Activated naive CD8-positive, alpha-beta T cell treated with anti-CD3 and anti-CD28 coated beads, Interleukin-2, amount 50 U/mL, for 24 hours (primary cell): ENCODE measurements at regions not wholly inside any gene's neighbourhood (a gene's known extent, or its start where the extent isn't known, plus 50 kb on each side); places are given as distances from the start of the nearest gene placed in this dataset.

Source experiments
- ATAC-seq: fragments of 150-1000 bp; cut with Tn5 transposase; one replicate; pipeline ENCODE4 v1.10.0; 2021
- DNase-seq: peaks from one replicate; pipeline ENCODE4 v3.0.0; 2021
- H3K27ac Mint-ChIP-seq: one replicate; pipeline ENCODE4 v1.8.0; 2021; ENCODE audit warnings: mild to moderate bottlenecking, mixed read lengths
- H3K27me3 Mint-ChIP-seq: one replicate; pipeline ENCODE4 v1.8.0; 2021; ENCODE audit warnings: mixed read lengths
- H3K36me3 Mint-ChIP-seq: one replicate; pipeline ENCODE4 v1.8.0; 2021; ENCODE audit warnings: low read depth, mixed read lengths
- H3K4me1 Mint-ChIP-seq: one replicate; pipeline ENCODE4 v1.8.0; 2021; ENCODE audit warnings: mixed read lengths
- H3K4me3 Mint-ChIP-seq: one replicate; pipeline ENCODE4 v1.8.0; 2021; ENCODE audit warnings: mild to moderate bottlenecking, moderate library complexity, mixed read lengths
- H3K9me3 Mint-ChIP-seq: one replicate; pipeline ENCODE4 v1.8.0; 2021; ENCODE audit warnings: mixed read lengths

DNA sequence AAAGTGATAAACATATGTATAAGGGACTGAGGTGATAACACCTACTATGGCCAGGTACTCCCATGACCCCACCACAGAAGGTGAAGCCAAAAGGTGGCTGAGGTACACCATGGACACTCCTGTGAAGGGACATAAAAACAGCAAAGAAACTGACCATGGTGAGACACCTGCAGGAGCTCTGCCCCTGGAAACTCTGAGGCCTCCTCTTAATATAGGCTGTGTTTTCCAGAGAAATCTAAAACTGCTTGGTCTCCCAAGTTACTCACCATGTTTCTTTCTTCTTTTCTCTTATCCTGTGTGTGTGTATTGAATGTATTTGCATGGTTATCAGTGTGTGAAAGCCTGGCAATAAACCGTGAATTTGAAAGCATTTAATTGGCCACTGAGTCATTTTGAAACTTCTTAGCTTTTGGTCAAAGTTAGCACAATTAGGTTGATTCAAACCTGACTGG lies 739.3 kb upstream of the GCFC2 start:
- Mint-ChIP-seq H3K4me3 (no peak overlapping the region), H3K4me1 (no peaks in the 10 kb centered on the region), H3K36me3 (no peaks in the 10 kb centered on the region), H3K9me3 (peaks cover 6% of the 10 kb centered on the region), H3K27me3 (no peaks in the 10 kb centered on the region), H3K27ac (no peak overlapping the region)
- no peak for ATAC-seq
- DNase-seq, result no peak

DNA sequence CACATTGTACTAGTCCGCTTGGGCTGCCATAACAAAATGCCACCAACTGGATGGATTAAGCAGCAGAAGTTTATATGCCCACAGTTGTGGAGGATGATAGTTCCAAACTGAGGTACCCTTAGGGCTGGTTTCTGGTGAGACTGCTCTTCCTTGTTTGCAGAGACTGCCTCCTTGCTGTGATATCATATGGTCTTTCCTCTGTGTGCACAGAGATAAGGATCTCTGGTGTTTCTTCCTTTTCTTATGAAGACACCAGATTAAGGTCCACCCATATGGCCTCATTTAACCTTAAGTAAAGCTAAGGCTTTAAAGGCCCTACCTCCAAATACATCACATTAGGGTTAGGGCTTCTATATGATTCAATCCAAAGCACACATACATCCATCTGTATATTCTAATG lies 738.2 kb upstream of the GCFC2 start:
- Mint-ChIP-seq H3K27ac (no peak overlapping the region), H3K4me3 (no peak overlapping the region), H3K4me1 (no peaks in the 10 kb centered on the region), H3K9me3 (peaks cover 11% of the 10 kb centered on the region), H3K36me3 (no peaks in the 10 kb centered on the region), H3K27me3 (no peaks in the 10 kb centered on the region)
- no peak for ATAC-seq
- DNase-seq, result no peak

DNA sequence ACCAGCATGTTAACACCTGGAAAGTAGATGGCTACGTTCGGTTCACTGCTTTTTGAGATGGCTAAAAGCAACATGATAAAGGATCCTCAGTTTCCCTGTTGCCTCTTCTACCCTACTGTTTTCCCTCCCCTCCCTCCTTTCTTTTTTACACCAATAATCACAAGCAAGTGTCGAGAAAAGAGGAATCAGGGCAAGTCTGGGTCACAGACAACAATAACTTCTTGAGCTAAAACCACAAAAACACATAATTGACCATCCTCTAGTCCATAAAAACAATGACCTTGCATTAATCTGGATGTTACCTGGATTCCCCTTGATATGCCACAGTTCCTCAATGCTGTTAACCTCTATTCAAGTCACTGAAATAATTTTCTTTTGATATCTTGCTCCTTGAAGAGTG lies 736.6 kb upstream of the GCFC2 start:
- DNase-seq (no peak), ATAC-seq (no peak)
- no peaks in the 10 kb centered on the region for H3K27me3 Mint-ChIP-seq
- H3K4me1 Mint-ChIP-seq, result no peaks in the 10 kb centered on the region
- no peaks in the 10 kb centered on the region for H3K36me3 Mint-ChIP-seq
- H3K4me3 Mint-ChIP-seq, result no peak overlapping the region
- no peak overlapping the region for H3K27ac Mint-ChIP-seq
- peaks cover 15% of the 10 kb centered on the region for H3K9me3 Mint-ChIP-seq

DNA sequence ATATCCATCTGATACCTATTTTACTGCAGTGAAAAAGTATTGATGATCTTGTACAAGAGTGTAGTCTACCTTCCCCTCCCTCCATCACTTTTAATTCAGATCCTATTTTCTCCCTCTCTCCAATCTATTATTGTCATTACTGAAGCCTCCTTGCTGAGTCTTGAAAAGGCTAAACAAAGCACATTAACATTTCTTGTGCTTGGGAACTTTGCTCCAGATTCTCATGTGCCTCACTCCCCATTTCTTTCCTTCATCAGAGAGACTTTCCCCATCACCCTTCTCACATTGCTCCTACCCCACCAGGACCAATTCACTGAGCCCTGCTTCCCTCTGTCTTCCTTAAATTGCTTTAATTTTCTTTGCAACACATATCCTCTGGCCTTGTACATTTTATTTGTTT lies 736.2 kb upstream of the GCFC2 start:
- no peak for DNase-seq
- Mint-ChIP-seq H3K27me3 (no peaks in the 10 kb centered on the region), H3K9me3 (peaks cover 15% of the 10 kb centered on the region), H3K4me3 (no peak overlapping the region), H3K4me1 (no peaks in the 10 kb centered on the region), H3K36me3 (no peaks in the 10 kb centered on the region), H3K27ac (no peak overlapping the region)
- ATAC-seq, result no peak

DNA sequence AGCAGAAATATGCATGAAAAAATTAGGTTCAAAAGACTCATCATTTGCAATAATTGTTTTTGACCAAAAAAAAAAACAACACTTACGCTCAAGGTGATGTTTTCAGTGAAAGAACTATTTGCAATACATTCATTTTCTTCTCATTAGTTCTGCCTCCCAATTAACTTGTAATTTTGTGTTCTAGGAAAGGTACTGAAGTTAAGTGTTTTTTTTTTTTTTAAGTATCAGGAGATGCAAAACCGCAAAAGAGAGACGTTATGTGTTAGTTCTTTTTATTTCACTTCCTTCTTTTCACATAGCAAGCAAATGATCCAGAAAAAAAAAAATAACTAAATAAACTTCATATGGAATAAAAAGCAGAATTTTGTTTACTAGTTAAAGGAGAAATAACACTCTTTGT lies 735.2 kb upstream of the GCFC2 start:
- ATAC-seq (no peak), DNase-seq (no peak)
- Mint-ChIP-seq H3K9me3 (peaks cover 15% of the 10 kb centered on the region), H3K4me1 (no peaks in the 10 kb centered on the region), H3K27me3 (no peaks in the 10 kb centered on the region), H3K4me3 (no peak overlapping the region), H3K36me3 (no peaks in the 10 kb centered on the region), H3K27ac (no peak overlapping the region)

DNA sequence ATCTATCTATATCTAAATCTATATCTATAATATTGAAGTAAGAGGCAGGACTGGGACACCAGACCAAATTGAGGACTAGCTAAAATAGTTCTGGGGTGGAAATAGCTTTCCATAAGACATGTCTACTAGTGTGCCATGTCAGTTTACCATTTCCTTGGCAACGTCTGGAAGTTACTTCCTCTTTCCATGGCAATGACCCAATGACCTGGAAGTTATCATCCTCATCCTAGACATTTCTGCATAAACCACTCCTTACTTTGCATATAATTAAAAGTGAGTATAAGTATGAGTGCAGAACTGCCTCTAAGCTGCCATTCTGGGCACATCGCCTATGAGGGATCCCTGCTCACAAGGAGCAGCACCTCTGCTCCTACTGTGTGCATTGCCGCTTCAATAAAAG lies 734.0 kb upstream of the GCFC2 start:
- H3K27ac Mint-ChIP-seq, result no peak overlapping the region
- ATAC-seq (no peak), DNase-seq (no peak)
- H3K4me3 Mint-ChIP-seq, result no peak overlapping the region
- no peaks in the 10 kb centered on the region for H3K4me1 Mint-ChIP-seq
- no peaks in the 10 kb centered on the region for H3K27me3 Mint-ChIP-seq
- H3K36me3 Mint-ChIP-seq, result no peaks in the 10 kb centered on the region
- H3K9me3 Mint-ChIP-seq, result peaks cover 15% of the 10 kb centered on the region

DNA sequence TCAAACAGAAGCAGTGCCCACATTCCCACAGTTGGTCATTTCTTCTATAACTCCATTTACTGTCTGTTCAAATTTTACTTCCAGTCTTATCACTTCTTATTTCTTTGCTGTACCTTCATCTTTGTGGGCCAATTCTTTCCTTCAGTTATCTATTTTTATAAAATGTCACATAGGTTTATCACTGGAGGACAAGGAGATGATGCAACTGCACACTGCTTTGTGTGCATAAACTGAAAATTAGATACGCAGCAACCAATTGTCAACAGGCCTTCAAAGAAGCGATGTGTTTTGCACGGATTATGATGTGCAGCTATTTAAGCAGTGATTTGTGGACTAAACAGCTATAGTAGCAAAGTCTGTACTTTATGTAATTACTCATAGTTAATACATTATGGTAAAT lies 726.8 kb upstream of the GCFC2 start:
- no peaks in the 10 kb centered on the region for H3K36me3 Mint-ChIP-seq
- H3K4me3 Mint-ChIP-seq, result no peak overlapping the region
- ATAC-seq (no peak), DNase-seq (no peak)
- H3K27me3 Mint-ChIP-seq, result no peaks in the 10 kb centered on the region
- H3K9me3 Mint-ChIP-seq, result no peaks in the 10 kb centered on the region
- no peak overlapping the region for H3K27ac Mint-ChIP-seq
- no peaks in the 10 kb centered on the region for H3K4me1 Mint-ChIP-seq

DNA sequence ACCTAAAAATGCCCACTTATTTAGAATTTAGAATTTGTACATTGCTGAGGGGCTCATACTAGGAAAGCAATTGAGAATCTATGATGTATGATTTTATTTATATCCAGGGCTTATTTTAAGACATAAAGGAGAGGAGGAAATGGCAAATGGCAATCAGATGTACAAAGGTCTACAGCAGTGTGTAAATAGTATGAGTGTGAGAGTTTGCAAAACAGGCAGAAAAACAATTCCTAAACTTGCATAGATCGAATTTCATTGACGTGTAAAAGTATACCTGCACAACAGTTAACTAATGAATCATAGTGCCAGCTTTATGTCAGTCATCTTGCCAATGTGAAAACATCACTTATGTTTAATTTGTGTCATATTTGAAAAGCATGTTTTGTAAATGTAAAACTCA lies 718.7 kb upstream of the GCFC2 start:
- H3K4me1 Mint-ChIP-seq, result no peaks in the 10 kb centered on the region
- H3K4me3 Mint-ChIP-seq, result no peak overlapping the region
- DNase-seq, result no peak
- no peaks in the 10 kb centered on the region for H3K27me3 Mint-ChIP-seq
- H3K9me3 Mint-ChIP-seq, result peaks cover 14% of the 10 kb centered on the region
- no peak overlapping the region for H3K27ac Mint-ChIP-seq
- no peak for ATAC-seq
- no peaks in the 10 kb centered on the region for H3K36me3 Mint-ChIP-seq

DNA sequence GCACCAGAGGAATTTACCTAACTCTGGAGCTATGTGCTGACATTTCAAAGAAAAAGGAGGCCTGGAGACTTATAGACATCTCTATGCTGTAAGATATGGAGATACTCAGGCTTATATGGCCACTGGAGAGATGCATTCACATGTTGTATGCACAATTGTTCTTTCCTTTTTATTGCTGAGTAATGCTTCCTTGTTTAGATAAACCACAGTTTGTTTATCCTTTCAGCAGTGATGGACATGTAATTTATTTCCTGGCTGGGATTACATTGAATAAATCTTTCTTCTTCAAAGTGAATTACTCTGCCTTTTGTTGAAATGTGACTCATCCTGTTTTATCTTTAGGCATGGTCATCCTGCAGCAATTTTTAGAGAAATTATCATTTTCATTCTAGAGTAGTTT lies 716.7 kb upstream of the GCFC2 start:
- H3K4me1 Mint-ChIP-seq, result no peaks in the 10 kb centered on the region
- H3K4me3 Mint-ChIP-seq, result no peak overlapping the region
- no peak for DNase-seq
- H3K27ac Mint-ChIP-seq, result no peak overlapping the region
- H3K9me3 Mint-ChIP-seq, result peaks cover 14% of the 10 kb centered on the region
- no peaks in the 10 kb centered on the region for H3K27me3 Mint-ChIP-seq
- ATAC-seq, result no peak
- H3K36me3 Mint-ChIP-seq, result no peaks in the 10 kb centered on the region

DNA sequence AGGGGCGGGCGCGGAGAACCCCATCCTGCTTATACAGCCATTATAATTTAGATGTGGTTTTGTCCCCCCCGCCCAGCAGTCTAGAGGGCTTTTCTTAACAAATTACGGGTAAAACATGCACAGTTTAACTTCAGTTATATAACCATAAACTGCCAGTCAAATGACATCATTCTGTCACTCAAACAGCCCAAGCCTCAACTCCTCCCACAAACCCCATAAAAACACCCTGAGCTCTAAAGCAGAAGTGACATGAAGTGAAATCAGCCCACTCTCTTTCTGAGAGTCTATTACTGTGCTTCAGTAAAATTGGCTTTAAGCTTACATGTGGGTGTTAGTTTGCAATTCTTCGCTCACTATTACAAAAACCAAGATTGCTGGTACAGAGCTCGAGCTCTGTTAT lies 705.1 kb upstream of the GCFC2 start:
- Mint-ChIP-seq H3K27ac (no peak overlapping the region), H3K4me3 (no peak overlapping the region), H3K4me1 (no peaks in the 10 kb centered on the region), H3K27me3 (no peaks in the 10 kb centered on the region), H3K36me3 (no peaks in the 10 kb centered on the region), H3K9me3 (peaks cover 4% of the 10 kb centered on the region)
- DNase-seq (no peak), ATAC-seq (no peak)

DNA sequence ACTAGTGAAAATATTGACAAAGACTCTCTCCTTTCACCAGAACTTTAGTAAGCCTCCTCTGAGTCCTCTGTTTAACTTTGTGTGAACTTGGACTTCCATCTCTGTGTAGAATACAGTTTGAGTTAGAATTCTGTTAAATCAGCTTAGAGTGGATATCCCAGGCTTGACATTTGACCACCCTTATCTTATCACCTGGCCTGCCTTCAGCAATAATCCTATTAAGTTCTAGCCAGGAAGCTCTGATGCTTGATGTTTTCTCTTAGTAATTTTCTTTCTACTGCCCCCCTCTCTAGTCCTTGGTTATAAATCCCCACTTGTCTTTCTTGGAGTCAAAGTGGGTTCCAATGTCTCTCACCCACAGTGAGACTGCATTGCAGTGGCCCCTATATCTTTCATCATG lies 702.7 kb upstream of the GCFC2 start:
- Mint-ChIP-seq H3K4me1 (no peaks in the 10 kb centered on the region), H3K9me3 (peaks cover 4% of the 10 kb centered on the region), H3K27me3 (no peaks in the 10 kb centered on the region), H3K4me3 (no peak overlapping the region), H3K27ac (no peak overlapping the region), H3K36me3 (no peaks in the 10 kb centered on the region)
- no peak for DNase-seq
- ATAC-seq, result no peak

DNA sequence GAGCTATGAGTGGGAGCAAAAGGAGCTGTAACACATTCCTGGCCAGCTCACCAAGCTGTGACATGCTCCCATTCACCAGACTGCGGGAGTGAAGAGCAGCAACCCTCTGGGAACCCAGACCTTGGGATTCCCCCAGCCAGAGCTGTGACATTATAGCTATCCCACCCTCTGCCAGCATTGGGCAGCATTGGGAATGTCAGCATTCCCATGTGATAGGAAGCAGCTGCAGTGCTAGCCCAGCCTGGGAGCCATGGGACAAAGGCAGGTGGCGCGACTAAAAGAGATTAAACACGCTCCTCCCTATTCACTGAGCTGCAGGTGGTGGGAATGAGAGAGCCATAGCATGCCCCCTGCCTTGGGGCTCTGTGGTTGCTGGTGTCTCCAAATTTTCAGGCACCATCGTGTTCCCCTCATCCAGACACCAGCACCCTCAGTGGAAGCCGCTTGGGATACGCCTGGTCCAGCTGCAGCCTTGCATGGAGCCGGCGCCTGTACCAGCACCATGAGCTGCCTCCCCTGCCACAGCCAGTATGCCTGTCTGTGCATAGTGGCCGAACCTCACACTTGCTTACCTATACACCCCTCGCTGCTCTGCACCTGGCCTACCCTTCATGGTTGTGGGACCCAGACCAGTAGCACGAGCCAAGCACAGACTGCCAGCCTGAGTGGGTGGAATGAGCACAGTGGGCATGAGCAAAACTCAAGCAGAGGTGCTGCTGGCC lies 695.6 kb upstream of the GCFC2 start:
- H3K27me3 Mint-ChIP-seq, result no peaks in the 10 kb centered on the region
- no peaks in the 10 kb centered on the region for H3K4me1 Mint-ChIP-seq
- H3K27ac Mint-ChIP-seq, result no peak overlapping the region
- no peak for DNase-seq
- H3K9me3 Mint-ChIP-seq, result peaks cover 6% of the 10 kb centered on the region
- no peak for ATAC-seq
- H3K4me3 Mint-ChIP-seq, result no peak overlapping the region
- H3K36me3 Mint-ChIP-seq, result no peaks in the 10 kb centered on the region

DNA sequence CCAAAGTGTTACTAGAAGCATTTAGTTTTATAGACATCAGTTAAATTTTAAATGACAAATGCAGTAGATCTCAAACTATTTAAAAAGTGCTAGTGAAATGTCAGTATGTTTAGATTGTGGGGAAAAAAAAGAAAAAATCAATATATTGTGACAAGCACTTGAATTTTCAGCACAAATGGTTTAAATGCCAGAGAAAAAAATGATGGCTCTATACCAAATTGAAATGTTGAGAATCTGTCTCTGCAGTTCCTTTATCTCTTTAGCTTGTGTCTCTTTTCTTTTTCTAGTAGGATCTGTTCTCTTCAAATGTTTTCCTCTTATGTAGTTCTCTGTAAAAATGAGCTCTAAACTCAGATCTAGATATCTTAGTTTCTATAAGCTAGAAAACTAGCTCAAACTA lies 682.6 kb upstream of the GCFC2 start:
- peaks cover 9% of the 10 kb centered on the region for H3K9me3 Mint-ChIP-seq
- no peaks in the 10 kb centered on the region for H3K27me3 Mint-ChIP-seq
- ATAC-seq (no peak), DNase-seq (no peak)
- H3K4me1 Mint-ChIP-seq, result no peaks in the 10 kb centered on the region
- H3K27ac Mint-ChIP-seq, result no peak overlapping the region
- H3K36me3 Mint-ChIP-seq, result no peaks in the 10 kb centered on the region
- H3K4me3 Mint-ChIP-seq, result no peak overlapping the region

DNA sequence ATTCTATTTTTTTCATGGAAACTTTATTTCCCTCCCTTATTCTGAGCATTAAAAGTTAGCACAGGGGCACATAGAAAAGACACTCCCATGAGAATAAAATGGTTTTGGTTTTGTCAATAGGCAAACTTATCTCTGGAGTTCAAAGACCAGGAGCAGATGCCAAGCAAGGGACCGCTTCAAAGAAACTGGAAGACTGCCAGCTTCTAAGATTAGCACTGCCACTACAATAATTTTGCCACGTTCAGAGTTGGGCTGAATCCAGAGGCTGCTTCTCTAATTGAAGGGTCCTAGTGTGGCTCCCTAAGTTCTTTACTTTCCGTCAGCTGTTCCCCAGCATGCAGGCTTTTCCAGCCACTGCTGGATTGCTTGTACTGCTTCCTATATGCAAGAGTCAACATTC lies 681.0 kb upstream of the GCFC2 start:
- no peaks in the 10 kb centered on the region for H3K36me3 Mint-ChIP-seq
- H3K27me3 Mint-ChIP-seq, result no peaks in the 10 kb centered on the region
- peaks cover 8% of the 10 kb centered on the region for H3K9me3 Mint-ChIP-seq
- ATAC-seq (no peak), DNase-seq (no peak)
- H3K4me1 Mint-ChIP-seq, result no peaks in the 10 kb centered on the region
- no peak overlapping the region for H3K27ac Mint-ChIP-seq
- H3K4me3 Mint-ChIP-seq, result no peak overlapping the region

DNA sequence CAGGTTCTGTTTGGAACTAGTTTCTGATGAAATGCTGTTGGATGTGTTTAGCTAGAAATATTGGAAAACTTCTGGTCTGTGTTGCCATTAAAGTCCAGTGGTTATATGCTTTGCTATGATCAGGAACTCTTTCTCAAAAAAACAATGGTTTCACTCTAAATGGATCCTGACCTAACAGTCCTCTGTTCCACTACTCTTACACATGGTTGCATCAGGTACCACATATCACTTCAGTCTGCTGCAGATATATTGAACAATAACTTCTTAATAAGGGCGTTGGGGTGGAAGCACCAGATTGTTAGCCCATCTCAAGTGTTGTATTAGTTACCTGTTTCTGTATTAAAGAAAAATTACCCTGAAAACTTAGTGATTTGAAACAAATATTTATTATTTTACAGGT lies 676.6 kb upstream of the GCFC2 start:
- Mint-ChIP-seq H3K27me3 (no peaks in the 10 kb centered on the region), H3K36me3 (no peaks in the 10 kb centered on the region), H3K4me1 (no peaks in the 10 kb centered on the region), H3K4me3 (no peak overlapping the region), H3K9me3 (peaks cover 8% of the 10 kb centered on the region), H3K27ac (no peak overlapping the region)
- no peak for DNase-seq
- no peak for ATAC-seq

DNA sequence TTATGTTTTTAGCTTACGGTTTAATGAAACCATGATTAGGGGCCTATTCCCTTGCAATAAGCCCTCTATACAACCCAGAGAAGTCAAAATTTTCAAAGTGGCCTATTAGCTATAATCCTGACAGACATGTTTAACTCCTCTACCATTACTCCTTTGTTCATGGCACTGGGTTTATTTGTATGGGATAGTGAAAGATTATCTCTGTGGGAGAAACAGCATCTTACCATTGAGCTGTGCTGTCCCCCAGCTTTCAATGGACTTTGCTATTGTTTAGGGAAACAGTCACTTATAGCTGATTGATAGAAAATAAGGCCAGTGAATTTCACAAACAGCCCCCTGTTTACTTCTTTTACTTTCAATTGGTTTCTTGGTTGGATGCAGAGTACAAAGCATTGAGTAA lies 675.2 kb upstream of the GCFC2 start:
- Mint-ChIP-seq H3K4me3 (no peak overlapping the region), H3K36me3 (no peaks in the 10 kb centered on the region), H3K27ac (no peak overlapping the region), H3K27me3 (no peaks in the 10 kb centered on the region), H3K4me1 (no peaks in the 10 kb centered on the region), H3K9me3 (peaks cover 4% of the 10 kb centered on the region)
- ATAC-seq (no peak), DNase-seq (no peak)
